Trophoblast cell (in vitro differentiated cells and primary cell): ENCODE measurements at regions not wholly inside any gene's neighbourhood (a gene's known extent, or its start where the extent isn't known, plus 50 kb on each side); places are given as distances from the start of the nearest gene placed in this dataset.

ENCODE experiments used
- DNase-seq, 2 donors: peaks; one replicate each; pipeline ENCODE4 v3.0.0-alpha.2; 2016
- H2AFZ ChIP-seq: 2 replicates; pipeline ENCODE4 v1.6.1; 2013; ENCODE audit warnings: low read length, moderate library complexity, mild to moderate bottlenecking; ENCODE audit not compliant: insufficient read depth, poor library complexity
- H2AK5ac ChIP-seq: 2 replicates; pipeline ENCODE4 v1.6.1; 2013; ENCODE audit warnings: mild to moderate bottlenecking, low read length
- H2BK120ac ChIP-seq: 2 replicates; pipeline ENCODE4 v1.6.1; 2013; ENCODE audit warnings: low read length, mild to moderate bottlenecking, moderate library complexity; ENCODE audit not compliant: insufficient read depth, poor library complexity
- H2BK12ac ChIP-seq: 2 replicates; pipeline ENCODE4 v1.6.1; 2013; ENCODE audit warnings: mild to moderate bottlenecking, low read length, moderate library complexity
- H2BK5ac ChIP-seq: 2 replicates; pipeline ENCODE4 v1.6.1; 2013; ENCODE audit warnings: low read length, low read depth, moderate library complexity, mild to moderate bottlenecking; ENCODE audit not compliant: poor library complexity
- H3K14ac ChIP-seq: 2 replicates; pipeline ENCODE4 v1.6.1; 2013; ENCODE audit warnings: mild to moderate bottlenecking, low read length
- H3K18ac ChIP-seq: 2 replicates; pipeline ENCODE4 v1.6.1; 2013; ENCODE audit warnings: mild to moderate bottlenecking, low read length
- H3K23ac ChIP-seq: 2 replicates; pipeline ENCODE4 v1.6.1; 2013; ENCODE audit warnings: low read length
- H3K27ac ChIP-seq: 2 replicates; pipeline ENCODE4 v1.5.1; 2013; ENCODE audit warnings: low read depth, mild to moderate bottlenecking, inconsistent platforms, low read length, moderate library complexity
- H3K27me3 ChIP-seq: 2 replicates; pipeline ENCODE4 v1.6.1; 2013; ENCODE audit warnings: inconsistent platforms, mild to moderate bottlenecking, low read length, moderate library complexity; ENCODE audit not compliant: insufficient read depth
- H3K36me3 ChIP-seq, 2 experiments: 1 replicate in 1 of 2; 2 replicates in 1 of 2; pipeline ENCODE4 v1.6.1; 2013; ENCODE audit warnings: low read length in 2 of 2, mild to moderate bottlenecking in 2 of 2, moderate library complexity in 1 of 2; ENCODE audit not compliant: insufficient read depth in 2 of 2, control insufficient read depth in 1 of 2
- H3K4ac ChIP-seq: 2 replicates; pipeline ENCODE4 v1.6.1; 2013; ENCODE audit warnings: low read depth, mild to moderate bottlenecking, low read length, moderate library complexity
- H3K4me1 ChIP-seq, 2 experiments: 1 replicate in 1 of 2; 2 replicates in 1 of 2; pipeline ENCODE4 v1.6.1; 2013; ENCODE audit warnings: low read length in 2 of 2, mild to moderate bottlenecking in 2 of 2, moderate library complexity in 1 of 2; ENCODE audit not compliant: insufficient read depth in 2 of 2, control insufficient read depth in 1 of 2
- H3K4me2 ChIP-seq: 2 replicates; pipeline ENCODE4 v1.6.1; 2013; ENCODE audit warnings: inconsistent platforms, mild to moderate bottlenecking, low read length, moderate library complexity
- H3K4me3 ChIP-seq: 2 replicates; pipeline ENCODE4 v1.5.1; 2013; ENCODE audit warnings: mild to moderate bottlenecking, low read depth, low read length, inconsistent platforms
- H3K79me1 ChIP-seq: one replicate; pipeline ENCODE4 v1.6.1; 2013; ENCODE audit warnings: low read length
- H3K79me2 ChIP-seq: 2 replicates; pipeline ENCODE4 v1.6.1; 2013; ENCODE audit warnings: low read length, mild to moderate bottlenecking; ENCODE audit not compliant: control insufficient read depth, insufficient read depth, poor library complexity
- H3K9ac ChIP-seq: 2 replicates; pipeline ENCODE4 v1.6.1; 2013; ENCODE audit warnings: mild to moderate bottlenecking, low read length
- H3K9me3 ChIP-seq: 2 replicates; pipeline ENCODE4 v1.6.1; 2013; ENCODE audit warnings: low read depth, mild to moderate bottlenecking, control low read depth, inconsistent platforms, low read length; ENCODE audit not compliant: insufficient read depth
- H4K12ac ChIP-seq: 2 replicates; pipeline ENCODE4 v1.6.1; 2013; ENCODE audit warnings: low read depth, mild to moderate bottlenecking, low read length, moderate library complexity
- H4K8ac ChIP-seq: 2 replicates; pipeline ENCODE4 v1.6.1; 2013; ENCODE audit warnings: low read depth, mild to moderate bottlenecking, low read length, moderate library complexity
- H4K91ac ChIP-seq: one replicate; pipeline ENCODE4 v1.6.1; 2013; ENCODE audit warnings: low read depth, mild to moderate bottlenecking, low read length, moderate library complexity
- WGBS: extraction: QIAGEN DNeasy Blood & Tissue Kit; methylation state at CpG from one replicate; pipeline ENCODE4 v1.1.7; 2013; ENCODE audit warnings: missing lambda C conversion rate; ENCODE audit not compliant: insufficient read length, insufficient coverage; ENCODE audit errors: extremely low coverage; 5-methylcytosine and 5-hydroxymethylcytosine counted together

DNA sequence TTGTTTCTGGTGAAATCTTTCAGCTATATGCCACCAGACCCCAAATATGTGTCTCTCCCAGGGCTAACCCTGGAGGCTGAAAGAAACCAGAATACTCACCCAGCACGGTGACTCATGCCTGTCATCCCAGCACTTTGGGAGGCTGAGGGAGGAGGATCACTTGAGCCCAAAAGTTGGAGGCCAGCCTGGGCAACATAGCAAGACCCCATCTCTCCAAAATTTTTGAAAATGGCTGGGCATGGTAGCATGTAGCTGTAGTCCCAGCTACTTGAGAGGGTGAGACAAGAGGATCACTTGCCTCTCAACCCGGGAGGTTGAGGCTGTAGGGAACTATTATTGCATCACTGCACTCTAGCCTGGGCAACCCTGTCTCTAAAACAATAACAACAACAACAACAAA is 76.1 kb upstream of the UQCRFS1 start:
- H3K79me1 ChIP-seq: no peaks in the 10 kb centered on the region
- no peak overlapping the region for H3K23ac ChIP-seq
- H3K4me2 ChIP-seq: no peak overlapping the region
- H4K8ac ChIP-seq: no peak overlapping the region
- H4K12ac ChIP-seq: no peak overlapping the region
- H3K14ac ChIP-seq: no peak overlapping the region
- no peak overlapping the region for H4K91ac ChIP-seq
- no peaks in the 10 kb centered on the region for H3K4me1 ChIP-seq
- DNase-seq: no peak
- H2BK5ac ChIP-seq: no peak overlapping the region
- no peak overlapping the region for H2AK5ac ChIP-seq
- no peak overlapping the region for H3K9ac ChIP-seq
- H3K4me3 ChIP-seq: no peak overlapping the region
- H2AFZ ChIP-seq: no peak overlapping the region
- H3K4ac ChIP-seq: no peak overlapping the region
- no peaks in the 10 kb centered on the region for H3K79me2 ChIP-seq
- no peak overlapping the region for H2BK12ac ChIP-seq
- H3K36me3 ChIP-seq: no peaks in the 10 kb centered on the region
- WGBS: no CpG with 5 or more reads among the region's 2 CpGs
- no peak overlapping the region for H3K18ac ChIP-seq
- no peaks in the 10 kb centered on the region for H3K27me3 ChIP-seq
- H3K9me3 ChIP-seq: peaks cover under 1% of the 10 kb centered on the region
- H3K27ac ChIP-seq: no peak overlapping the region
- no peak overlapping the region for H2BK120ac ChIP-seq

DNA sequence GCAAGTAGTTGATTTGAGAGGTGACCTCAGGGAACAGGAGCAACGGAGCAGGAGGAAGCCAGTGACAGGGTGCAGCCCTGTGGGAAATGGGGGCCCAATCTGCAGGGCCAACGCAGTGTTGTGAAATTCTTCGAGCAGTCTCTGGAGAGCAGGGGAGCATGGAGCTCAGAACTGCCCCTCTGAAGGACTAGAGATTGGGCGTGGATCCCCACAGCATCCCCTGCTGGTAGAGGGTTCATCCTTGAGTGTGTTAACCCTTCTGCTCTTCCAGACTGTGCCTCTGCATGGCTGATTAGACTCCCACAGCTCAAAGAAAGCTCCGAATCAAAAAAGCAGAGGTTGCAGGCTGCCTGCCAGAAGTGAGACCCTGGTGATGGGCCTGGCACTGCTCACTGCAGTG is 77.9 kb upstream of the UQCRFS1 start:
- WGBS: no CpG with 5 or more reads among the region's 5 CpGs
- H3K27ac ChIP-seq: no peak overlapping the region
- H3K27me3 ChIP-seq: no peaks in the 10 kb centered on the region
- no peak overlapping the region for H2AK5ac ChIP-seq
- H2BK120ac ChIP-seq: no peak overlapping the region
- H3K4me1 ChIP-seq: no peaks in the 10 kb centered on the region
- no peak overlapping the region for H3K4me2 ChIP-seq
- no peak overlapping the region for H3K18ac ChIP-seq
- no peak overlapping the region for H3K4ac ChIP-seq
- H4K8ac ChIP-seq: no peak overlapping the region
- H3K79me2 ChIP-seq: no peaks in the 10 kb centered on the region
- peaks cover 6% of the 10 kb centered on the region for H3K9me3 ChIP-seq
- H2AFZ ChIP-seq: no peak overlapping the region
- no peak overlapping the region for H3K14ac ChIP-seq
- H3K4me3 ChIP-seq: no peak overlapping the region
- no peak overlapping the region for H2BK12ac ChIP-seq
- no peaks in the 10 kb centered on the region for H3K36me3 ChIP-seq
- no peak for DNase-seq
- no peak overlapping the region for H2BK5ac ChIP-seq
- H3K23ac ChIP-seq: no peak overlapping the region
- no peak overlapping the region for H4K12ac ChIP-seq
- H4K91ac ChIP-seq: no peak overlapping the region
- no peak overlapping the region for H3K9ac ChIP-seq
- H3K79me1 ChIP-seq: no peaks in the 10 kb centered on the region

DNA sequence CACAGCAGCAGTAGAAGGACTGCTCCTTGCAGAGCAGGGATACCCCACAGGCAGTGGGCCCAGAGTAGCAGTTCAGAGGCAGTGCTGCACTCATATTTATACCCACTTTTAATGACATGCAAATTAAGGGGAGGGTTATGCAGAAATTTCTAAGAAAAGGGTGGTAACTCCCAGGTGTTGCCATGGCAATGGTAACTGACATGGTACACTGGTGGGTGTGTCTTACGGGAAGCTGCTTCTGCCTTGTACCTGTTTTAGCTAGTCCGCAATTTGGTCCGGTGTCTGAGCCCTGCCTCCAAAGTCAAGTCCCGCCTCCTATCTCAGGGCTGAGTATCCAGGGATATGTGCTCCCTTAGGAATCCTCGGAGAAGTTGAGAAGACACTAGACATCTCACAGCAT is 79.2 kb upstream of the UQCRFS1 start:
- no CpG with 5 or more reads among the region's 5 CpGs for WGBS
- Histone ChIP-seq H3K79me1 (no peaks in the 10 kb centered on the region), H3K4me3 (no peak overlapping the region), H2BK12ac (no peak overlapping the region), H4K12ac (no peak overlapping the region), H3K9me3 (peaks cover 9% of the 10 kb centered on the region), H2AK5ac (no peak overlapping the region), H2BK120ac (no peak overlapping the region), H3K18ac (no peak overlapping the region), H3K27ac (no peak overlapping the region), H3K14ac (no peak overlapping the region), H3K4me1 (no peaks in the 10 kb centered on the region), H4K91ac (no peak overlapping the region), H4K8ac (no peak overlapping the region), H3K79me2 (no peaks in the 10 kb centered on the region), H3K27me3 (no peaks in the 10 kb centered on the region), H3K9ac (no peak overlapping the region), H2AFZ (no peak overlapping the region), H3K36me3 (no peaks in the 10 kb centered on the region), H3K4ac (no peak overlapping the region), H2BK5ac (no peak overlapping the region), H3K4me2 (no peak overlapping the region), H3K23ac (no peak overlapping the region)
- DNase-seq: no peak

DNA sequence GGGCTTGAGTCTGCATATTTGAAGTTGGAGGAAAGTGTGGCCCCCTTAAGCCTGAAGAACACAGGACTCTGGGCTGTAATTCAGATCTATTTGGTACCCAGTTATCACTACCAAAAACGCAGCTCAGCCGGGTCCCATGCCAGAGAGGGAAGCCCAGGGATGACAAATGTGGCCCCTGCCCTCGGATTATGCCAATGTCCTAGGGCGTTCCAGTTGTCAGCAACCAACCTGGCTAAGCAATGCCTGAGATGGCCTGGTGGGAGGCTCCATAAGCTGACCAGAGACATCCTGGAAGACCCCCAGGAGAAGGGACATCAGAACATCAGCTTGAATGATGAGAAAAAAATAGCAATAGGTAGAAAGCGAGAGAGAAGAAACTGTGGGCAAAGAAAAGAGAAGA is 79.6 kb upstream of the UQCRFS1 start:
- H3K9ac ChIP-seq: no peak overlapping the region
- H3K4me1 ChIP-seq: no peaks in the 10 kb centered on the region
- H3K4ac ChIP-seq: no peak overlapping the region
- H3K18ac ChIP-seq: no peak overlapping the region
- H2BK5ac ChIP-seq: no peak overlapping the region
- H4K8ac ChIP-seq: no peak overlapping the region
- no peaks in the 10 kb centered on the region for H3K36me3 ChIP-seq
- no peak overlapping the region for H2AFZ ChIP-seq
- no peaks in the 10 kb centered on the region for H3K27me3 ChIP-seq
- H3K4me3 ChIP-seq: no peak overlapping the region
- H2AK5ac ChIP-seq: no peak overlapping the region
- no peak overlapping the region for H4K12ac ChIP-seq
- H3K9me3 ChIP-seq: peaks cover 9% of the 10 kb centered on the region
- H3K14ac ChIP-seq: no peak overlapping the region
- WGBS: no CpG with 5 or more reads among the region's 5 CpGs
- H4K91ac ChIP-seq: no peak overlapping the region
- H3K79me2 ChIP-seq: no peaks in the 10 kb centered on the region
- H2BK120ac ChIP-seq: no peak overlapping the region
- no peak overlapping the region for H2BK12ac ChIP-seq
- DNase-seq: no peak
- no peak overlapping the region for H3K27ac ChIP-seq
- no peaks in the 10 kb centered on the region for H3K79me1 ChIP-seq
- H3K23ac ChIP-seq: no peak overlapping the region
- H3K4me2 ChIP-seq: no peak overlapping the region
